Jurkat, Clone E6-1 (cell line): ENCODE measurements at regions not wholly inside any gene's neighbourhood (a gene's known extent, or its start where the extent isn't known, plus 50 kb on each side); places are given as distances from the start of the nearest gene placed in this dataset.
"Not testable (repeated sequence)": the region's sequence is repeated elsewhere in the genome, so short reads cannot be mapped to it uniquely, and the experiment has no call there.

Experiments used
- DNase-seq: peaks from one replicate; pipeline ENCODE4 v3.0.0-alpha.2; 2011; ENCODE audit warnings: low read depth, low spot score
- H3K4me3 ChIP-seq: 2 replicates; pipeline ENCODE4 v1.5.1; 2011; ENCODE audit warnings: mild to moderate bottlenecking, low read length, control low read depth, moderate library complexity

DNA sequence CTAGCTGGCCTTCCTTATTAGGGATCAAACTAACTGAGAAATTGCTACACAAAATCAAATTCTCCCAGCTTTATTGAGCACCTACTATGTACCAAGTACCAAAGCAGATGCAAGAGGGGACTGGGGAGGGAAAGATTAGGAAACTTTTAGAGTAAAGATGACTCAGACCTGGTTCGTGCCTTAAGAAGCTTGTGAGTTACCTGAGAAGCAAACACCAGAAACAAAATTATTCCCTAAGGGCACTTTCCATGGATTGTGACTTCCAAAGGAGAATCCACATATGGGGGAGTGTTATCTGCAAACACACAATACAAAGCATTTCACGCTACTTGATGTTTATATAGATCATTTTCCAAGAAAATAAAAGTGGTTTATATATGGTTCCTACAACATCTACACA, 326.9 kb upstream of the HNRNPA3 start:
- no peak for DNase-seq
- no peak overlapping the region for H3K4me3 ChIP-seq

GRCh38 chr2:176891105-176891504, 321.5 kb upstream of the HNRNPA3 start:
- DNase-seq: no peak
- H3K4me3 ChIP-seq: no peak overlapping the region

- H3K4me3 ChIP-seq: no peak overlapping the region
- DNase-seq: no peak
Observed at GRCh38 chr2:176891857-176892256, 320.7 kb upstream of the HNRNPA3 start.

GRCh38 chr2:176892676-176893226, 319.8 kb upstream of the HNRNPA3 start:
- DNase-seq: no peak
- H3K4me3 ChIP-seq: no peak overlapping the region

GRCh38 chr2:176895158-176895557, 317.4 kb upstream of the HNRNPA3 start:
- DNase-seq: no peak

DNA sequence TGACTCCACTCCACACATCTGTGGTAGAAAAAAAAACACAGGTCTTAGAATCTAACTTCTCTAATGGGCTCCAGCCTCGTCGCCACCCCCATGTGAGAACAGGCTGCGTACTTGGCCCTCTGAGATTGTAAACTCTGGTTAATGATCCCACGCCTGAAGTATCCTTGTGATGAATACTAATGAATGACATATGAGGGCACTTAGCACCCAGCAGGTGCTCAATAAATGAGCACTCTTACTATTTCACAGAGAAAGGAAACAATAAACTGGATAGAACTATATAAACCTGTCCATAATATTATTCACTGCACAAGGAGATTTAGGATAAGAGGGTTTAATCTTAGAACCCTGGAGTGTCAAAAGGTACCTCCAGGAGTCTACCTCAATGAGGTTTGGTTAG, 310.1 kb upstream of the HNRNPA3 start:
- H3K4me3 ChIP-seq: no peak overlapping the region
- no peak for DNase-seq

More at GRCh38 chr2:176895158-176895557, 317.4 kb upstream of the HNRNPA3 start:
- H3K4me3 ChIP-seq: no peak overlapping the region

DNA sequence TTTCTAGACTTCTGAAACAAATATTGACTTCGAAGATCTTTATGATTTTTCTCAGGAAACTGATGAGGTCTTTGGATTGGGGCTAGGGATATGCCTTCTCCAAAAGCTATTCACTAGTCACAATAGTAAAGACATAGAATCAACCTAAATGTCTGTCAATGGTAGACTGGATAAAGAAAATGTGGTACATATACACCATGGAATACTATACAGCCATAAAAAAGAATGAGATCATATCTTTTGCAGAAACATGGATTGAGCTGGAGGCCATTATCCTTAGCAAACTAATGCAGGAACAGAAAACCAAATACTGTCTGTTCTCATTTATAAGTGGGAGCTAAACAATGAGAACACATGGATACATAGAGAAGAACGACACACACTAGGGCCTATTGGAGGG, 308.5 kb upstream of the HNRNPA3 start:
- not testable (repeated sequence) for H3K4me3 ChIP-seq

GRCh38 chr2:176907341-176907740, 305.3 kb upstream of the HNRNPA3 start:
- DNase-seq: no peak
- no peak overlapping the region for H3K4me3 ChIP-seq

More for the DNA sequence above, 308.5 kb upstream of the HNRNPA3 start:
- DNase-seq: not testable (repeated sequence)

- no peak for DNase-seq
- no peak overlapping the region for H3K4me3 ChIP-seq
Observed at GRCh38 chr2:176910828-176911227, 301.8 kb upstream of the HNRNPA3 start.

- DNase-seq: no peak
- H3K4me3 ChIP-seq: no peak overlapping the region
Observed at GRCh38 chr2:176913955-176914354, 298.6 kb upstream of the HNRNPA3 start.

GRCh38 chr2:176914371-176914770, 298.2 kb upstream of the HNRNPA3 start:
- DNase-seq: no peak
- H3K4me3 ChIP-seq: no peak overlapping the region

DNA sequence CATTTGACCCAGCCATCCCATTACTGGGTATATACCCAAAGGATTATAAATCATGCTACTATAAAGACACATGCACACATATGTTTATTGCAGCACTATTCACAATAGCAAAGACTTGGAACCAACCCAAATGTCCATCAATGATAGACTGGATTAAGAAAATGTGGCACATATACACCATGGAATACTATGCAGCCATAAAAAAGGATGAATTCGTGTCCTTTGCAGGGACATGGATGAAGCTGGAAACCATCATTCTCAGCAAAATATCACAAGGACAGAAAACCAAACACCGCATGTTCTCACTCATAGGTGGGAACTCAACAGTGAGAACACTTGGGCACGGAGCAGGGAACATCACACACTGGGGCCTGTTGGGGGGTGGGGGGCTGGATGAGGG, 290.0 kb upstream of the HNRNPA3 start:
- not testable (repeated sequence) for DNase-seq, H3K4me3 ChIP-seq

DNA sequence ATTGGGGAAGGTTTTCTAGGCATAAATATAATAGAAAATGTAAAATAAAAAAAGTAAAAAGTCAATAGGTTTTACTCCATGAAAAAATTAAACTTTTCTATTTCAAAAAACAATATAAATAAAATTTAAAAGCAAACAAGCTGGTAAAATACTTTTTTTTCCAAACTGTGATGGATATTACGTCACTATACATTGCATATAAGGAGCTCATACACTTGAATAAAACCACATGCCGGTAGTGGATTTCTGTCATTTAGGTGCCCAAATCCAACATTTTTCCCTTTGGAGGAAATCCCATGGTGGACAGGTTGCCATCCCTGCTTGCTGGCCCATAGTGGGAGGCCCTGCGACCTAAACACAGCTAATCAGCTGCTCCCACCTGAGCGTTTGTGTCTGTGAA, 289.4 kb upstream of the HNRNPA3 start:
- DNase-seq: no peak
- H3K4me3 ChIP-seq: no peak overlapping the region

- no peak overlapping the region for H3K4me3 ChIP-seq
- DNase-seq: no peak
Observed at GRCh38 chr2:176924909-176925534, 287.6 kb upstream of the HNRNPA3 start.

- no peak for DNase-seq
- no peak overlapping the region for H3K4me3 ChIP-seq
Observed at GRCh38 chr2:176926453-176926852, 286.1 kb upstream of the HNRNPA3 start.

GRCh38 chr2:176929387-176929786, 283.2 kb upstream of the HNRNPA3 start:
- DNase-seq, H3K4me3 ChIP-seq: not testable (repeated sequence)

GRCh38 chr2:176931588-176932563, 280.7 kb upstream of the HNRNPA3 start:
- H3K4me3 ChIP-seq: no peak overlapping the region

DNA sequence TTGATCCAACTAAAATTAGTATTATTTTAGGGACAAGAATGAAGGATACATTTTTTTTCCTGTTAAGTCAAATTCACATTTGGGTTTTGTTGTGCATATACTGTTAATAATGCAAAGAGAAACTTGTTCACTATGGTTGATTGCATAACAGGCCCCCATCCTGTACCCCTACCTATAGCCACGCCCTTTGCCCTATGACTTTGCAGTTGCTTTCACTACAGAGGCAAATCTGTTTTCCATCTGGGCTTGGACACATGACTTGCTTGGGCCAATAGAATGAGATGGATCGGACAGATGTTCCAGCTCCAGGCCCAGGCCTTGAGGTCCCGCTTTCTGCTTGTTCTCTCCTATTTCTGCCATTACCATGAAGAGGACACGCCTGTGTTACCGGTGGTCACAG, 278.5 kb upstream of the HNRNPA3 start:
- DNase-seq: no peak
- H3K4me3 ChIP-seq: no peak overlapping the region

More at GRCh38 chr2:176931588-176932563, 280.7 kb upstream of the HNRNPA3 start:
- peak; percentile 28 for DNase-seq

DNA sequence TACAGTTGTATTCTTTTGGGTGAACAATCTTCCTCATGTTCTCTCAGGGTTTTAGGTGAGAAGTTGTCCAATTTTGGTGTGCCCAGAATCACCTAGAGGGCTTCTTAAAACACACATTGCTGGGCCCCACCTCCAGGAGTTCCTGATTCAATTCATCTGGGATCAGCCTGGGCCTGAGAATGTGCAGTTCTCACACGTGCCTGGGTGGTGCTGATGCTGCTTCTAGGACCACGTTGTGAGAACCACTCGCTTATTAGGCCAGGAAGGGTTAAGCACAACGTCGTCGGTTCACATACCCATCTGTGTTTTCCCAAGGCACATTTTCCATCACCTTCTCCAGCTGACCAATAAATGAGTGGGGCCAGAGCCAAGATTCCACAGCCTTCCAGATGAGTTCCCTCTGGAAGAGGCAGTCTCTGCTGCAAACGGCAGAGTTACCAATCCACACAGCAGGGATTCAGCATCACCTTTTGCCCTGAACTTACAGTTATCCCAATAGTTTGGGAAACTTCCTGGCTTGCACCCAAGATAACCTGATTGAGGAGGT, 277.7 kb upstream of the HNRNPA3 start:
- DNase-seq: no peak
- H3K4me3 ChIP-seq: no peak overlapping the region
